ENCODE measurements at regions not wholly inside any gene's neighbourhood (a gene's known extent, or its start where the extent isn't known, plus 50 kb on each side); places are given as distances from the start of the nearest gene placed in this dataset.

GRCh38 chr5:96142786-96143434 lies 181.3 kb upstream of the ELL2 start:
- Mint-ChIP-seq H3K4me1 (peaks cover 21% of the 10 kb centered on the region), H3K9me3 (no peaks in the 10 kb centered on the region), H3K4me3 (no peak overlapping the region), H3K27ac (peak overlapping the region in 4 of 7 donors; percentile 11 to 80 (median 59)), H3K27me3 (ENCODE audit: low read depth in 3 of 3) (peaks cover 0 to 1% (median 0%) of the 10 kb centered on the region in 3 donors), H3K36me3 (no peaks in the 10 kb centered on the region)
- H4K20me1 ChIP-seq (ENCODE audit: insufficient read depth, low read length), result no peaks in the 10 kb centered on the region
- WGBS (ENCODE audit: insufficient coverage), result no CpG with 5 or more reads among the region's 3 CpGs
- DNase-seq, result peak; percentile 32 to 66 (median 63)
- peaks cover 16 to 21% of the 10 kb centered on the region in 2 donors for H3K4me1 ChIP-seq (ENCODE audit: control insufficient read depth in 1 of 2, insufficient read depth in 2 of 2, low read length in 2 of 2)
- intact Hi-C loops (cut with micrococcal nuclease), result loop anchor here in 1 of 2 donors (10.0 kb wide), 1 partner anchor 288 kb away; no protein-coding TSS in a partner anchor
- H3K9ac ChIP-seq (ENCODE audit: insufficient read depth, low read length, poor library complexity, severe bottlenecking), result no peak overlapping the region
- no peaks in the 10 kb centered on the region for H3K9me3 ChIP-seq (replicated peaks in 1 of 2; ENCODE audit: control insufficient read depth in 1 of 2, insufficient read depth in 1 of 2, low read length in 2 of 2)
- no peaks in the 10 kb centered on the region for H3K36me3 ChIP-seq (replicated peaks in 1 of 2; ENCODE audit: control insufficient read depth in 1 of 2, insufficient read depth in 2 of 2, low read length in 2 of 2)
- peak overlapping the region in 1 of 2 donors; percentile 39 for H3K27ac ChIP-seq (ENCODE audit: low read depth in 1 of 2, low read length in 2 of 2)
- H3K79me2 ChIP-seq (ENCODE audit: insufficient read depth, low read length), result no peaks in the 10 kb centered on the region
- H2AFZ ChIP-seq (ENCODE audit: insufficient read depth, low read depth, low read length, poor library complexity, severe bottlenecking), result no peak overlapping the region
- TF ChIP-seq CTCF (IDR thresholded peaks at IDR 0.05), result no peak
- no peaks in the 10 kb centered on the region for H3K27me3 ChIP-seq (ENCODE audit: control insufficient read depth in 2 of 2, insufficient read depth in 2 of 2, low read length in 2 of 2)
- H3K4me3 ChIP-seq (replicated peaks in 1 of 3; ENCODE audit: low read depth in 2 of 3, low read length in 3 of 3), result no peak overlapping the region
- H3K4me2 ChIP-seq (replicated peaks; ENCODE audit: extremely low read depth, low read length, poor library complexity, severe bottlenecking), result no peak overlapping the region

- no peaks in the 10 kb centered on the region for H3K79me2 ChIP-seq (ENCODE audit: insufficient read depth, low read length)
- H3K36me3 Mint-ChIP-seq, result no peaks in the 10 kb centered on the region
- intact Hi-C loops (cut with micrococcal nuclease), result loop anchor here in 1 of 2 donors (10.0 kb wide), 1 partner anchor 287 kb away; no protein-coding TSS in a partner anchor
- no peak overlapping the region for H3K4me3 Mint-ChIP-seq
- H3K27ac Mint-ChIP-seq, result peak overlapping the region in 1 of 7 donors; percentile 2
- H3K36me3 ChIP-seq (replicated peaks in 1 of 2; ENCODE audit: control insufficient read depth in 1 of 2, insufficient read depth in 2 of 2, low read length in 2 of 2), result no peaks in the 10 kb centered on the region
- H3K9me3 ChIP-seq (replicated peaks in 1 of 2; ENCODE audit: control insufficient read depth in 1 of 2, insufficient read depth in 1 of 2, low read length in 2 of 2), result no peaks in the 10 kb centered on the region
- H3K4me1 ChIP-seq (ENCODE audit: control insufficient read depth in 1 of 2, insufficient read depth in 2 of 2, low read length in 2 of 2), result peaks cover 16 to 21% of the 10 kb centered on the region in 2 donors
- no peaks in the 10 kb centered on the region for H4K20me1 ChIP-seq (ENCODE audit: insufficient read depth, low read length)
- no peak overlapping the region for H3K4me3 ChIP-seq (replicated peaks in 1 of 3; ENCODE audit: low read depth in 2 of 3, low read length in 3 of 3)
- WGBS (ENCODE audit: insufficient coverage), result 88% methylated on average over 4 of the region's 5 CpGs
- DNase-seq, result no peak
- H3K27me3 ChIP-seq (ENCODE audit: control insufficient read depth in 2 of 2, insufficient read depth in 2 of 2, low read length in 2 of 2), result no peaks in the 10 kb centered on the region
- no peak overlapping the region for H3K9ac ChIP-seq (ENCODE audit: insufficient read depth, low read length, poor library complexity, severe bottlenecking)
- no peaks in the 10 kb centered on the region for H3K9me3 Mint-ChIP-seq
- H2AFZ ChIP-seq (ENCODE audit: insufficient read depth, low read depth, low read length, poor library complexity, severe bottlenecking), result no peak overlapping the region
- no peak overlapping the region for H3K4me2 ChIP-seq (replicated peaks; ENCODE audit: extremely low read depth, low read length, poor library complexity, severe bottlenecking)
- H3K27me3 Mint-ChIP-seq (ENCODE audit: low read depth in 3 of 3), result peaks cover 0 to 1% (median 0%) of the 10 kb centered on the region in 3 donors
- no peak for TF ChIP-seq CTCF (IDR thresholded peaks at IDR 0.05)
- peak overlapping the region in 1 of 2 donors; percentile 39 for H3K27ac ChIP-seq (ENCODE audit: low read depth in 1 of 2, low read length in 2 of 2)
- peaks cover 21% of the 10 kb centered on the region for H3K4me1 Mint-ChIP-seq
Observed at GRCh38 chr5:96142184-96142781, 180.6 kb upstream of the ELL2 start.
